Sigmoid colon (tissue), 6 donors: ENCODE measurements at regions not wholly inside any gene's neighbourhood (a gene's known extent, or its start where the extent isn't known, plus 50 kb on each side); places are given as distances from the start of the nearest gene placed in this dataset.
"Not testable (repeated sequence)": the region's sequence is repeated elsewhere in the genome, so short reads cannot be mapped to it uniquely, and the experiment has no call there.

Experiments used
- DNase-seq: peaks from one replicate; pipeline ENCODE4 v3.0.0-alpha.2; 2019
- H3K27ac ChIP-seq, 4 donors: fragments of 200-600 bp; sonication (generic); one replicate each; pipeline ENCODE4 v1.5.1; 2016 to 2019; ENCODE audit warnings: mild to moderate bottlenecking in 1 of 4
- H3K27me3 ChIP-seq, 3 donors: fragments of 200-600 bp; sonication (generic); one replicate each; pipeline ENCODE4 v1.5.1; 2019; ENCODE audit warnings: mild to moderate bottlenecking in 1 of 3
- H3K36me3 ChIP-seq, 4 donors: fragments of 200-600 bp; sonication (generic); one replicate each; pipeline ENCODE4 v1.5.1; 2016 to 2019
- H3K4me1 ChIP-seq, 4 donors: fragments of 200-600 bp; sonication (generic); one replicate each; pipeline ENCODE4 v1.5.1; 2017 to 2019
- H3K4me3 ChIP-seq, 4 donors: fragments of 200-600 bp; sonication (generic); one replicate each; pipeline ENCODE4 v1.5.1; 2017 to 2019; ENCODE audit warnings: mild to moderate bottlenecking in 2 of 4, moderate library complexity in 1 of 4
- H3K9me3 ChIP-seq, 4 donors: fragments of 200-600 bp in 3 of 4; sonication (generic) in 3 of 4; one replicate each; pipeline versions ENCODE4 v1.5.1 to v1.6.1; 2013 to 2019
- CTCF ChIP-seq, 4 experiments: fragments of 450-650 bp in 3 of 4; fragments of 200-600 bp in 1 of 4; IDR thresholded peaks; one replicate each; pipeline ENCODE4 v1.5.1; 2016 to 2019; ENCODE audit warnings: antibody characterized with exemption in 4 of 4, mild to moderate bottlenecking in 3 of 4, moderate library complexity in 2 of 4
- EP300 ChIP-seq, 4 donors: sonication (generic); formaldehyde crosslinking; IDR thresholded peaks; one replicate each; pipeline ENCODE4 v1.6.1; 2017; ENCODE audit warnings: antibody characterized with exemption in 4 of 4
- POLR2A ChIP-seq, 2 donors: fragments of 450-650 bp; IDR thresholded peaks; one replicate each; pipeline ENCODE4 v1.6.1; 2016; ENCODE audit warnings: antibody characterized with exemption in 2 of 2, mild to moderate bottlenecking in 2 of 2, moderate library complexity in 2 of 2
- POLR2AphosphoS5 ChIP-seq, 4 donors: sonication (generic); formaldehyde crosslinking; IDR thresholded peaks; one replicate each; pipeline ENCODE4 v1.6.1; 2017; ENCODE audit warnings: antibody characterized with exemption in 4 of 4
- WGBS, 2 donors: extraction: QIAGEN DNeasy Blood & Tissue Kit; methylation state at CpG; one replicate each; pipeline ENCODE4 v1.1.7; 2013; 5-methylcytosine and 5-hydroxymethylcytosine counted together
- intact Hi-C: fragments of 100-400 bp; cut with DNase I; formaldehyde crosslinking; loops from one replicate; pipeline ENCODE4 v1.15.1; 2023
- donor health status: healthy with polysubstance abuse.
- donor health status: healthy.

- intact Hi-C loops = no loop called here
- TF ChIP-seq POLR2AphosphoS5 (IDR thresholded peaks at IDR 0.05) (no peak), EP300 (IDR thresholded peaks at IDR 0.05) (no peak), CTCF (IDR thresholded peaks at IDR 0.05) (no peak), POLR2A (IDR thresholded peaks at IDR 0.05) (no peak)
These were observed 263.5 kb upstream of the PODXL start for GRCh38 chr7:131819891-131820290.

DNA sequence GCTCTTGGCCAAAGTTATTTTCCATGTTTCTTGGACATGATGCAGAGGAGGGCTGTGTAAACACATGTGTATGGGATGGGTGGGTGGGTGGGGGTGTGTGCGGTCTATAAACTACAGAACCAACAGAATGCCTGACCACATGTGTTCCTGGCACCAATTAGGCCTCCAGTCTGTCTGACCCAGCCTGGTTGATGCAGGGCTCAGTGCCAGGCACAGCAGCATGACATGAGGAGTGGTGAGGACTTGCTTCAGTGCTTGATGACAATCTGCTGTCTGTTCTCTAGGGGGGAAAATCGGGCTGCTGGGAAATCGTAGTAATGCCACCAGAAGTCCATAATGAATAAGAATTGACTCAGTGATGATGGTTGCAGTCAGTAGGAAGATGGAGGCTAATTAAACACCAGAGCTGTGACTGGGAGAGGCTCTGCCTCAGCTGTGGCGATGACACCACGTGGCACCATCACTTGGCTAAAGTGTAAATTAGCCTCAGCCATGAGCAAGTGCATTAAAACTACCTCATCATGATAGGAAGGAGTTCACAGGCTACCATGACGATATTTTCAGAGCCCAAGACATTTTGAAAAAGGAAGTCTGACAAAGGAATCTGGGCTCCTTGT, 260.1 kb upstream of the PODXL start:
- H3K27me3 ChIP-seq = no peaks in the 10 kb centered on the region
- DNase-seq = no peak
- TF ChIP-seq EP300 (IDR thresholded peaks at IDR 0.05) = no peak
- no peaks in the 10 kb centered on the region for H3K9me3 ChIP-seq
- no peaks in the 10 kb centered on the region for H3K4me1 ChIP-seq
- intact Hi-C loops = no loop called here
- WGBS, 2 donors = 79% methylated on average over 6 of the region's 6 CpGs
- H3K4me3 ChIP-seq = no peak overlapping the region
- H3K27ac ChIP-seq = no peak overlapping the region
- no peaks in the 10 kb centered on the region for H3K36me3 ChIP-seq

More at GRCh38 chr7:131819891-131820290, 263.5 kb upstream of the PODXL start:
- no peak overlapping the region for H3K4me3 ChIP-seq
- no peak for DNase-seq
- no peaks in the 10 kb centered on the region for H3K36me3 ChIP-seq
- H3K27ac ChIP-seq = no peak overlapping the region
- H3K9me3 ChIP-seq = no peaks in the 10 kb centered on the region
- WGBS, 2 donors = 36 to 46% methylated on average over 4 of the region's 4 CpGs
- no peaks in the 10 kb centered on the region for H3K4me1 ChIP-seq
- no peaks in the 10 kb centered on the region for H3K27me3 ChIP-seq

DNA sequence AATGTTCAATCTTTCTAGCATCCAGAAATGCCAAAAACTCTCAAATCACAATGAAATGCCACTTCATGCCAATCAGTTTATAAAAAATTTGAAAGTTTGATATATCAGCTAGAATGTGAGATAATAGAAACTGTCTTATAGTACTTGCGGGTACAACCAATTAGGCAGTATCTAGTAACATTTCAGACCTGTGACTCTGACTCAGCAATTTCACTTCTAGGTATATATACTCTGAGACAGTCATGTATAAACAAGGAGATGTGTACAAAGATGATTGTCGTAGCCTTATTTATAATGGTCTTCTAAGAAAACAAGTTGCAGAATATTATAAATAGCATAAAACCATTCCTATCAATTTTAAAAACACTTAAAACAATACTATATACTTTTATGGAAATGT, 252.3 kb upstream of the PODXL start:
- Histone ChIP-seq H3K9me3 (no peaks in the 10 kb centered on the region), H3K4me3 (no peak overlapping the region), H3K27ac (no peak overlapping the region), H3K4me1 (no peaks in the 10 kb centered on the region), H3K27me3 (no peaks in the 10 kb centered on the region), H3K36me3 (no peaks in the 10 kb centered on the region)
- DNase-seq = no peak
- TF ChIP-seq POLR2A (IDR thresholded peaks at IDR 0.05) (no peak), POLR2AphosphoS5 (IDR thresholded peaks at IDR 0.05) (no peak), CTCF (IDR thresholded peaks at IDR 0.05) (no peak), EP300 (IDR thresholded peaks at IDR 0.05) (no peak)
- WGBS, 2 donors = 80 to 91% methylated on average over 2 of the region's 2 CpGs
- intact Hi-C loops = no loop called here

DNA sequence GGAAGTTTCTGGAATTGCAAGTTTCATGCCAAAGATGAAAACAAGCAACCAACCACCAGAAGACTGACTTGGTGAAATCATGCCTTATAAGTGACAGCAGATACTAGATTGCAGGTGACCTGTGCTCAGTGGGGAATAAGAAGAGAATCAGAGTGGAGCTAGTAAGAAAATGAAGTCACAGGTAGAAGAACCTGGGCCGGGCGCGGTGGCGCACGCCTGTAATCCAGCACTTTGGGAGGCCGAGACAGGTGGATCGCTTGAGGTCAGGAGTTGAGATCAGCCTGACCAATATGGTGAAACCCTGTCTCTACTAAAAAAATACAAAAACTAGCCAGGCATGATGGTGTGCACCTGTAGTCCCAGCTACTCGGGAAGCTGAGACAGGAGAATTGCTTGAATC, 251.7 kb upstream of the PODXL start:
- WGBS, 2 donors = 83 to 87% methylated on average over 8 of the region's 8 CpGs

DNA sequence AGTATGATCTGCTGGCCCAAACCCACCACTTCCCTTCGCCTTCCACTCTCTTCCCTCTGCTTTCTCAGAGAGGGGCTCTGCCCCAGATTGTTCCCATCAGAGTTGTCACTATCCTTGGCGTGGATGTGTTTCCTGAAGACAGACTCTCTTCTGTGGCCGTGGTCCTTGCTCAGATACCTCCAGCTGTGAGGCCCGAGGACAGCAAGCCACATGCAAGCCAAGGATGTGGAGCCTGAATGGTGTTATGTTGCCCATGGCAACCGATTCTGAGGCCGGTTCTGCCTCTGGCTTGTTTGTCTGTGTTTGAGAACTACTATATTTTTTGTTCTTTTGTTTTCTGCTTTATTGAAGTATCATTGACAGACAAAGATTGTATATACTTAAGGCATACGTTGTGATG, 247.4 kb upstream of the PODXL start:
- WGBS, 2 donors = 69 to 76% methylated on average over 7 of the region's 7 CpGs
- intact Hi-C loops = no loop called here
- TF ChIP-seq POLR2A (IDR thresholded peaks at IDR 0.05) (no peak), EP300 (IDR thresholded peaks at IDR 0.05) (no peak), POLR2AphosphoS5 (IDR thresholded peaks at IDR 0.05) (no peak), CTCF (IDR thresholded peaks at IDR 0.05) (no peak)
- H3K4me1 ChIP-seq = no peaks in the 10 kb centered on the region
- H3K9me3 ChIP-seq = no peaks in the 10 kb centered on the region
- H3K27me3 ChIP-seq = no peaks in the 10 kb centered on the region
- H3K36me3 ChIP-seq = no peaks in the 10 kb centered on the region
- no peak for DNase-seq
- H3K4me3 ChIP-seq = no peak overlapping the region
- no peak overlapping the region for H3K27ac ChIP-seq

More for the DNA sequence above, 251.7 kb upstream of the PODXL start:
- H3K9me3 ChIP-seq, DNase-seq, H3K4me3 ChIP-seq, H3K27me3 ChIP-seq, H3K27ac ChIP-seq, H3K4me1 ChIP-seq, H3K36me3 ChIP-seq, intact Hi-C loops: not testable (repeated sequence)

GRCh38 chr7:131802195-131802864, 245.9 kb upstream of the PODXL start:
- no peak for DNase-seq
- WGBS, 2 donors = 75 to 78% methylated on average over 9 of the region's 9 CpGs
- no peak overlapping the region for H3K27ac ChIP-seq
- no peaks in the 10 kb centered on the region for H3K9me3 ChIP-seq
- no peaks in the 10 kb centered on the region for H3K4me1 ChIP-seq
- H3K27me3 ChIP-seq = no peaks in the 10 kb centered on the region
- intact Hi-C loops = no loop called here
- H3K36me3 ChIP-seq = no peaks in the 10 kb centered on the region
- no peak for TF ChIP-seq CTCF (IDR thresholded peaks at IDR 0.05)
- no peak for TF ChIP-seq POLR2A (IDR thresholded peaks at IDR 0.05)
- TF ChIP-seq EP300 (IDR thresholded peaks at IDR 0.05) = no peak
- TF ChIP-seq POLR2AphosphoS5 (IDR thresholded peaks at IDR 0.05) = no peak
- no peak overlapping the region for H3K4me3 ChIP-seq
